Gastroesophageal sphincter (tissue), 4 donors: ENCODE measurements at regions not wholly inside any gene's neighbourhood (a gene's known extent, or its start where the extent isn't known, plus 50 kb on each side); places are given as distances from the start of the nearest gene placed in this dataset.

Source experiments
- ATAC-seq: fragments of 150-250 bp; one replicate; pipeline ENCODE4 v1.9.1; 2016; ENCODE audit warnings: mild to moderate bottlenecking, moderate library complexity
- H3K27ac ChIP-seq, 4 donors: fragments of 200-600 bp; sonication (generic) in 3 of 4; 1 replicate in 3 of 4; 2 replicates in 1 of 4; pipeline ENCODE4 v1.5.1; 2016 to 2019
- H3K27me3 ChIP-seq: fragments of 200-600 bp; sonication (generic); one replicate; pipeline ENCODE4 v1.5.1; 2019
- H3K36me3 ChIP-seq, 2 donors: fragments of 200-600 bp; sonication (generic); one replicate each; pipeline ENCODE4 v1.5.1; 2019; ENCODE audit warnings: control low read depth in 1 of 2
- H3K4me1 ChIP-seq, 3 donors: fragments of 200-600 bp; sonication (generic); 1 replicate in 2 of 3; 2 replicates in 1 of 3; pipeline ENCODE4 v1.5.1; 2016 to 2019; ENCODE audit warnings: control low read depth in 2 of 3
- H3K4me3 ChIP-seq, 2 donors: fragments of 200-600 bp; sonication (generic); one replicate each; pipeline ENCODE4 v1.5.1; 2019; ENCODE audit warnings: mild to moderate bottlenecking in 1 of 2, moderate library complexity in 1 of 2
- H3K9me3 ChIP-seq, 3 donors: fragments of 200-600 bp; sonication (generic); one replicate each; pipeline ENCODE4 v1.5.1; 2017 to 2019; ENCODE audit warnings: control low read depth in 2 of 3
- EP300 ChIP-seq: sonication (generic); formaldehyde crosslinking; IDR thresholded peaks from one replicate; pipeline ENCODE4 v1.6.1; 2017; ENCODE audit warnings: antibody characterized with exemption, mild to moderate bottlenecking
- POLR2A ChIP-seq, 2 donors: fragments of 450-650 bp; IDR thresholded peaks; one replicate each; pipeline ENCODE4 v1.6.1; 2017; ENCODE audit warnings: antibody characterized with exemption in 2 of 2, mild to moderate bottlenecking in 2 of 2, moderate library complexity in 1 of 2
- POLR2AphosphoS5 ChIP-seq: sonication (generic); formaldehyde crosslinking; IDR thresholded peaks from one replicate; pipeline ENCODE4 v1.6.1; 2017; ENCODE audit warnings: antibody characterized with exemption
- WGBS, 2 donors: methylation state at CpG; one replicate each; pipeline ENCODE4 v1.1.5; 2018; ENCODE audit warnings: low coverage in 1 of 2; 5-methylcytosine and 5-hydroxymethylcytosine counted together
- TF ChIP-seq, protein P1 (sequence below), 4 experiments: fragments of 200-600 bp in 2 of 4; fragments of 450-650 bp in 2 of 4; sonication (generic) in 1 of 4; IDR thresholded peaks; one replicate each; pipeline ENCODE4 v1.5.1; 2017 to 2019; ENCODE audit warnings: antibody characterized with exemption in 4 of 4, mild to moderate bottlenecking in 2 of 4, moderate library complexity in 2 of 4

- no peak overlapping the region for H3K27ac ChIP-seq
- H3K4me3 ChIP-seq, result no peak overlapping the region
- no peak for TF ChIP-seq EP300
- no peak for TF ChIP-seq POLR2A (IDR thresholded peaks at IDR 0.05)
- TF ChIP-seq, protein P1, sequence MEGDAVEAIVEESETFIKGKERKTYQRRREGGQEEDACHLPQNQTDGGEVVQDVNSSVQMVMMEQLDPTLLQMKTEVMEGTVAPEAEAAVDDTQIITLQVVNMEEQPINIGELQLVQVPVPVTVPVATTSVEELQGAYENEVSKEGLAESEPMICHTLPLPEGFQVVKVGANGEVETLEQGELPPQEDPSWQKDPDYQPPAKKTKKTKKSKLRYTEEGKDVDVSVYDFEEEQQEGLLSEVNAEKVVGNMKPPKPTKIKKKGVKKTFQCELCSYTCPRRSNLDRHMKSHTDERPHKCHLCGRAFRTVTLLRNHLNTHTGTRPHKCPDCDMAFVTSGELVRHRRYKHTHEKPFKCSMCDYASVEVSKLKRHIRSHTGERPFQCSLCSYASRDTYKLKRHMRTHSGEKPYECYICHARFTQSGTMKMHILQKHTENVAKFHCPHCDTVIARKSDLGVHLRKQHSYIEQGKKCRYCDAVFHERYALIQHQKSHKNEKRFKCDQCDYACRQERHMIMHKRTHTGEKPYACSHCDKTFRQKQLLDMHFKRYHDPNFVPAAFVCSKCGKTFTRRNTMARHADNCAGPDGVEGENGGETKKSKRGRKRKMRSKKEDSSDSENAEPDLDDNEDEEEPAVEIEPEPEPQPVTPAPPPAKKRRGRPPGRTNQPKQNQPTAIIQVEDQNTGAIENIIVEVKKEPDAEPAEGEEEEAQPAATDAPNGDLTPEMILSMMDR (IDR thresholded peaks at IDR 0.05), result no peak
- no peak for TF ChIP-seq POLR2AphosphoS5
- 91 to 100% methylated on average over 1 of the region's 1 CpG for WGBS, 2 donors
- H3K9me3 ChIP-seq, result no peaks in the 10 kb centered on the region
- no peaks in the 10 kb centered on the region for H3K4me1 ChIP-seq
- no peaks in the 10 kb centered on the region for H3K36me3 ChIP-seq
- ATAC-seq, result no peak
- no peaks in the 10 kb centered on the region for H3K27me3 ChIP-seq
Measured at GRCh38 chr9:107615321-107615720, 125.8 kb upstream of the KLF4 start.

GRCh38 chr9:107614765-107615164 lies 125.2 kb upstream of the KLF4 start:
- Histone ChIP-seq H3K4me3 (no peak overlapping the region), H3K27me3 (no peaks in the 10 kb centered on the region), H3K4me1 (no peaks in the 10 kb centered on the region), H3K9me3 (no peaks in the 10 kb centered on the region), H3K36me3 (no peaks in the 10 kb centered on the region), H3K27ac (no peak overlapping the region)
- 100% methylated on average over 1 of the region's 5 CpGs; no CpG with 5 or more reads in 1 of the 2 donors for WGBS, 2 donors
- ATAC-seq, result no peak
- TF ChIP-seq EP300, result no peak
- TF ChIP-seq POLR2A (IDR thresholded peaks at IDR 0.05), result no peak
- no peak for TF ChIP-seq POLR2AphosphoS5
- TF ChIP-seq, protein P1 (IDR thresholded peaks at IDR 0.05), result no peak

DNA sequence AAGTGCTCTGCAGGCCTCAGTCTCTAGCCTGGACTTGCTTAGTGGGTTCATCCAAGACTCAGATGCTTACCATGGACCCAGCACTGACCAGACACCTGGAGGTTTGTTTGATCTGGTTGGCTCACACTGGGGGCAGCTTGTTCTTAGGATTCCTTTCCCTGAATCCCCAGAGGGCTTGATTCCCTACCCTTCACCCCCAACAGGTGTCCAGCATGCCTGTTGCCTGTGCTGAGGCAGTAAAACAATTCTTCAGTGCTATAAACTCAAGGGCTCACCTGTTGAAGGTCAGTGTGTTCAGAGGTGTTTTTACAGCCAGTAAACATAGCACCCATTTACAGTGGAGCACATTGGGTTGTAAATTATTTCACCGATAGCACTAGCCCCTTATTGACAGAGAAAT lies 123.8 kb upstream of the KLF4 start:
- no peak for TF ChIP-seq EP300
- Histone ChIP-seq H3K36me3 (no peaks in the 10 kb centered on the region), H3K27me3 (no peaks in the 10 kb centered on the region), H3K4me1 (no peaks in the 10 kb centered on the region), H3K27ac (no peak overlapping the region), H3K9me3 (no peaks in the 10 kb centered on the region), H3K4me3 (no peak overlapping the region)
- ATAC-seq, result no peak
- WGBS, 2 donors, result 78% methylated on average over 1 of the region's 1 CpG; no CpG with 5 or more reads in 1 of the 2 donors

DNA sequence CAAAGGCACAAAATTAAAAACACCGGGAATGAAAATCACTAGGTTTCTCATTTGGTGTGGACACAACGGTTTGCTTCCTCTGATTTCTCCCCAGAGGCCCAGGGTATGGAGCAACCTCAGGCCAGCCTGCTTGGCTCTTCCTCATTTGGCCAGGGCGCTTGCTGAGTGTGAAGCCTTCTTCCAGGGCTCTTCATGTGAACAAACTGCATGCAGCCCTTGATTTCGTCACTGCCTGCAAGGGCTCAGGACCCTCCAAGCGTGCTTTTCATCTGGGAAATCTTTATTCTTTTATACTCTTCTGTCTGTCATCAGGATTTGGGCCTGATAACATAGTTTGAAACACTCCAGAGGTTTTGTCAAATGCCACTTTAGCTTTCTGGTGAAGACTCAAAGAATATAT lies 122.6 kb upstream of the KLF4 start:
- no peaks in the 10 kb centered on the region for H3K27me3 ChIP-seq
- WGBS, 2 donors, result 55 to 62% methylated on average over 2 to 5 of the region's 5 CpGs
- H3K4me1 ChIP-seq, result no peaks in the 10 kb centered on the region
- peak; percentile 94 for ATAC-seq
- no peak overlapping the region for H3K4me3 ChIP-seq
- no peak for TF ChIP-seq EP300
- peak; percentile 24 for TF ChIP-seq POLR2AphosphoS5
- H3K9me3 ChIP-seq, result no peaks in the 10 kb centered on the region
- H3K36me3 ChIP-seq, result no peaks in the 10 kb centered on the region
- H3K27ac ChIP-seq, result no peak overlapping the region

GRCh38 chr9:107609547-107609946 lies 120.0 kb upstream of the KLF4 start:
- TF ChIP-seq, protein P1 (IDR thresholded peaks at IDR 0.05), result no peak
- TF ChIP-seq POLR2AphosphoS5, result no peak
- no peak for TF ChIP-seq POLR2A (IDR thresholded peaks at IDR 0.05)
- no peak for TF ChIP-seq EP300
- H3K27me3 ChIP-seq, result no peaks in the 10 kb centered on the region
- WGBS, 2 donors, result 76 to 100% methylated on average over 2 of the region's 2 CpGs

DNA sequence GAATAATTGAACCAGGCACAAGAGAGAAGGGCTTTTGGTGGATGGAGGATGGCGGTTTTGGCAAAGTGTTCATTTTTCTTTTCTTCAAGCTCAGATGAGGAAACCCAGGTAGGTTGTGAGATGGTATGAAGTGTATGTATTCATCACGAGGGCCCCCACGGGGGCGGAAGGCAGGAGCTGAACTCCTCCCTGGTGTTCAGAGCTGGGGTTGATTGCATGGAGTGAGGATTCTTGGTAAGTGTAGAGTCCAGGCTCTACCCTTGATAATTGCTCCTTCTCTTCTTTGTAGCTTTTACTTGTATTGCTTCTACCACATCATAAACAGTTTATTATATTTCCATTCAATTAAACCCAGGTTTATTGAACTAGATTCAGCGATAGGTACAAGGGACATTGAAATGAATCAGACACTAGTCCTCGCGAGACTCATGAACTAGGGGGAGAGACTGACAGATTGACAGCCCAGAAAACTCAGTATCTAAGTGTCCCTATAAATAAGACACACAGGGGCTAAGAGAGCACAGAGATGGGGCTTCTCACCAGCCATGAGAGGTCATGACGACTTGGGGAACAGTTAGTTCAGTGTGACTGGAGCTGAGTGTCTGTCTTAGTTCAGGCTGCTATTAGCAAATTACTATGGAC lies 116.7 kb upstream of the KLF4 start:
- Histone ChIP-seq H3K4me3 (no peak overlapping the region), H3K9me3 (no peaks in the 10 kb centered on the region), H3K4me1 (no peaks in the 10 kb centered on the region), H3K27me3 (no peaks in the 10 kb centered on the region), H3K27ac (no peak overlapping the region), H3K36me3 (no peaks in the 10 kb centered on the region)
- TF ChIP-seq POLR2A (IDR thresholded peaks at IDR 0.05), result no peak
- TF ChIP-seq POLR2AphosphoS5, result no peak
- TF ChIP-seq EP300, result no peak
- TF ChIP-seq, protein P1 (IDR thresholded peaks at IDR 0.05), result no peak
- ATAC-seq, result no peak
- 82 to 90% methylated on average over 6 to 7 of the region's 8 CpGs for WGBS, 2 donors

More at GRCh38 chr9:107609547-107609946, 120.0 kb upstream of the KLF4 start:
- H3K4me1 ChIP-seq, result no peaks in the 10 kb centered on the region
- H3K9me3 ChIP-seq, result no peaks in the 10 kb centered on the region
- H3K27ac ChIP-seq, result no peak overlapping the region
- H3K4me3 ChIP-seq, result no peak overlapping the region
- no peaks in the 10 kb centered on the region for H3K36me3 ChIP-seq
- ATAC-seq, result no peak
